HG02938 (cell line): ENCODE measurements at regions not wholly inside any gene's neighbourhood (a gene's known extent, or its start where the extent isn't known, plus 50 kb on each side); places are given as distances from the start of the nearest gene placed in this dataset.

ENCODE experiments used
- ATAC-seq: cut with Tn5 transposase; IDR thresholded peaks from one replicate; pipeline ENCODE4 v1.9.1; 2021; ENCODE audit warnings: mild to moderate bottlenecking, moderate library complexity; ENCODE audit not compliant: unreplicated experiment

DNA sequence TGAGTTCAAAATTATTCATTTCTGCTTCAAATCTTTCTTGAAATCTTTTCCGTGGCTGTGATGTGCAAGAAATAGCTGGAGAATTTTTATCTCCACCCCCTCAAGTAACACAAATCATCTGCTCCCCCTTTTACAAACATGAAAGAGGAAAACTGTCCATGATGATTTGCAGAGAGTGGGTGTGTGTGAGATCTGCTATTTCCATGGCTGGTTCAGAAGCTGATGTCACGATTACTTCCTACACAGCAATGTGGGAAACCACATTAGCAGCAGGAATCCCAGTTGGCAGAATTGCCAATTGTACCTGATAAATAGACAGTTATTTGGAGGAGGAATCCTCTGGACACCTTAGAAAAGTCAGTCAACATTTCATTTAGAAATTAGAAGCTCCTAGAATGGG is 75.2 kb upstream of the GRM7 start:
- ATAC-seq, result no peak

DNA sequence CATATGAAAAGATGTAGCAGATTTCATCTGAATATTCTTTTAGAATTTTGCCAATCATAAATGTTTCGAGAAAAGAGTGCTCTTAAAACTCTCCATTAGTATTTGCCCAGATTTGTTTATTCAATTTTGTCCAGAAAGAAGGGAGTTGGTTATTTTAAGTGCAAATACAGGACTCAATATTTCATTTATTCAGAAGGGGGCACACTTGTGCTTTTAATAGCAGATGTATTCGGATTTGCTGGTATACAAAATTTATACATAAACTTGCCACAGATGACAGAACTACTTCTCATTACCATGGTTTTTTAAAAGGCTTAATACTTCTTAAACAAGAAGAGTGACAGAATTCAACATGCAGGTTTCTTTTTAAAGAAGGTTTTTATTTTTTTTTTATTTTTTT is 69.8 kb upstream of the GRM7 start:
- no peak for ATAC-seq

DNA sequence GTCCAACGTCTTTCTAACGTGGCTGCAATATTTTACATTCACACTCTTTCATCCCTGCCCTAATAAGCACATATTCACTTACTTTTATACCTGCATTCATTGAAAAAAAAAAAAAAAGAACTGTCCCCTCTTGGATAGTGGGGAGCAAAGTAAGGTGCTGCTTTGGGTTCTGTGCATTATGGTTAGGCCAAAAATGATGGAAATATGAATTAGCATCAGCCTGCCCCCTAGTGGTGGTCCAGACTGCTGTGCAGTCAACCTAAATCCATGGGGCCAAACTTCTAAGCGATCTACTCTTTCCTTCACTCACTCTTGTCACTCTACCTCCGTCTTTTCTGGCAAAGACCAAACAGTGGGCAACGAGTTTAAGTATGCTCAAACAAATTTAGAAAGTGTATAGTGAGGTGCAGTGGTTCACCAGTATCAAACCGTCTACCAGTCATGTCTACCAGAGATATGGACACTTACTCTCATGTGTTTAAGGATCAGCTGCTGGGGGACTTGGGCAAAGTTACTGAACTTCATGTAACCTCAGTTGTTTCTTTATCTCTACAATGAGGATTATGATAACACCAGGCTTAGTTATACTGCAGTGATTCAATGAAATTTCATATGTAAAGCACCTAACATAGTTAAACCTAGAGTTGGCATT is 61.5 kb upstream of the GRM7 start:
- ATAC-seq, result peak; percentile 89

DNA sequence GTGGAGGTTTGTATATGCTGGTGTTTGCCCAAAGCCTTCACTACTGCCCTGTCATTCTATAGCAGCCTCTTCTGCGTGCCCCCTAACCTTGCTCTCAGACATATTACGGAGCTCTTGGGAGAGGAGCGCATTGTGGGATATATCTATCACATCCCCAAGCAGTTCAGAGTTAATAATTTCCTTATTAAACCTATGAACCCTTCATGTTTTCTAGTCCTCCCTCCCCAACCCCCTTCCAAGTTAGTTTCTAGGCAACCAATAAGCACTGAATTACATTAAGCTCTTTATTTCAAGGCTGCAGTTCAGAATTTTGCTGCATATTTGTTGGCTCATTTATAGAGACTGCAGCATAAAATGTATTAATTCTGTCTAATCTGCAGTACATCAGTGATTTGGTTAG is 57.3 kb upstream of the GRM7 start:
- ATAC-seq, result no peak

DNA sequence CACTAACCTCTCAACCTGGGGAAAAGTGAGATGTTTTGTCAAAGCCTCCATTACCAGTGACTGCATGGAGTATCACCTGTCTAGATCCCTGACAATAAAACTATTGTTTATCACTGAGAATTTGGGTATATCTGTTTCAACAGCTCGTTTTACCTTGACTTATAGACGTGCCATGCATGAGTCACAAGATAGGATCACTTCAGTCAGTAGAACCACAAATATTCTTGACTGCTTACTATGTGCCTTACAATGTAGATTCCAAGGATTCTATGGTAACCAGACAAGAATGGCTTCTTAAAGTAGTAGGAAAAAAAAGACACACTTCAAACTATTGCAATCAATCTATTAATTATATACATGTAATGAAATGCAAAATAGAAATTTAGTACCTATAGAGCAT is 55.7 kb upstream of the GRM7 start:
- no peak for ATAC-seq

DNA sequence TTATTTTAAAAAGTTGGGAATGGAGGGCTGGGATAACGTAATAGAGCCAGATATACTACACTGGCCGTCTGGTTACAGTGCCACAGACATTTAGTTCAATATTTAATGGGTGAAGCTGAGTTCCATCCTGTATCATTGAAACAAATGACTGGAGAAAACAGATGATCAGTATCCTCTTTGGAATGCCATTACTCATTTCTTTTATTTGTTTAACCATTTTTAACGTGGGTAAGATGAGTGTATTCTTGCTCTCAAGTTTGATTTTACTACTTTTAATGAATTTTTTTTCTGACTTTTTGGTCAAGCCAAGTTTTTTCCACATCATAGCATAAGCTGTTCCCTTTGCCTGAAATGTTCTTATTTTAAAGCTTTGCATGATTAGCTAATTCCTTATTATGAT is 53.9 kb upstream of the GRM7 start:
- no peak for ATAC-seq

DNA sequence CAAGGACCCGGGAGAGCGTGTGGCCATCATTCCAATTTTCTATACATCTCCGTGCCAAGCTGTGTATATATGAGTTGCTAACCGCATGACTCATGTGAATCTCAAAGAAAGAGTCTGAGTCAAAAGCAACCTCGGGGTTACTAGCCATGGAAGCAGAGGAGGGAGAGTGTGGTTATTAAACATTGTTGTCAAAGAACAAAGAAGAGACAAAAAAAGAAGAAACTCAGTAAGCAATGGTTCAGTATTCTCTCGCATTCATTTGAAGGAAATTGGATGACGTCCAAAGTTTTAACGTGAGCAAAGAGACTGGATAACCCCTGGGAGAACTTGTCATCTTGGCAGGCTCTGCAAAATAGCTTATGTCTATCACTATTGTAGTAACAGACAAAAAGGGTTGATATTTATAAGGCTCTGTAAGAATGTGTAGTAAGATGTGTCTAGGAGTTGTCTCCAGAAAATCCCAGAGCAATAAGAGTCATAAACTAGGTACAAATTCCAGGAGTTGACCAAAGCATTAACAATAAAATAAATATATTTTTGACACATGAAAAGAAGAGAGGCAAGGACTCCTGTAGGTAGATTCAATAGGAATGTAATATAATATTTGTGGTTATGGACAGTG is 52.8 kb upstream of the GRM7 start:
- ATAC-seq, result no peak

DNA sequence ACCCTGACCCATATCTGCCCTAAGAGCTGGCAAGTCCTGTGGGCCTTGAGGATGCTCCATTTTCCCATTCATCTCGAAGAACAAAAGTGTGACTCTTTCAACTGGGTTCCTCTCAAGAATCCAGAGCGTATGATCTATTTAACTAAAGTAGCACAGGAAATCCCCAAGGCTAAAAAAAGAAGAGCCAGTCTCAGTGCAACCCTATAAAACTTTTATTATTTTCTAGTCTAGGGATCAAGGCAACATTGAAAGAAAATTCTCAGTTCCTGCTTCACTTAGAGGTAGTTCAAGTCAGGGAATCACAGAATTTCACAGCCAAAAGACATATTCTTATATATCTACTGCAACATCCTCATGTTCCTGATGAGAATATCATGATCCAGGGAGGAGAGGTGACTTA is 51.6 kb upstream of the GRM7 start:
- no peak for ATAC-seq
